ENCODE measurements at regions not wholly inside any gene's neighbourhood (a gene's known extent, or its start where the extent isn't known, plus 50 kb on each side); places are given as distances from the start of the nearest gene placed in this dataset.

DNA sequence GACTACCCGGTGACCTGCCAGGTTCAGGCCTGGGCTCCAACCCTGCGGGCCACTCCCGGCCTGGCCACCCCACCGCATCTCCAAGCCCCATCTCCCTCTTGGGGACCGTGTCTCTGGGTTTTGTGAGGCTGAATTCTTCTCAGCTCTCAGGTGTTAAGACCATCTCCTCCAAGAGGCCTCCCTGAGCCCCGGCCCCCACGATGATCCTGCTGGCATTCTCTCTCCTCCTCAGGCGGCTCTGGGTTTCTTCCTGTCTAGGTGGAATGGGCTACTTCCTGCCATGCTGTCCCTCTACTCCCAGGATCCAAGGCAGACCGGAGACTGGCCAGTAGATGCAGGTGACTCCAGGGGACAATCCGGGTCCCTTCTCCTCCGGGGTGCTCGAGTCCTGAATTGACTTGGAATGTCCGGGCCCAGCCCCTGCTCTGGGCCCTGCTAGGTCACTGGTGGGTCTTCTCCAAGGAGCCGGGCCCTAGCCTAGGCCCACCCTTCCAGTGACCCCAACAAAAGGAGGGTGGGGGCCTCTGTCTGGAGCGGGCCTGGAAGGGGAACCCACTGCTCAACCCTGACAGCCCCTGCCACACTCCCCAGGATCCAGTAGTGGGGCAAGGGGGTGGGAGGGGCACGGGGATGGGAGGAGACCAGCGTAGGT, 219.8 kb downstream of the C9orf50 start:
- DNase-seq (ENCODE audit: low read depth), result no peak

DNA sequence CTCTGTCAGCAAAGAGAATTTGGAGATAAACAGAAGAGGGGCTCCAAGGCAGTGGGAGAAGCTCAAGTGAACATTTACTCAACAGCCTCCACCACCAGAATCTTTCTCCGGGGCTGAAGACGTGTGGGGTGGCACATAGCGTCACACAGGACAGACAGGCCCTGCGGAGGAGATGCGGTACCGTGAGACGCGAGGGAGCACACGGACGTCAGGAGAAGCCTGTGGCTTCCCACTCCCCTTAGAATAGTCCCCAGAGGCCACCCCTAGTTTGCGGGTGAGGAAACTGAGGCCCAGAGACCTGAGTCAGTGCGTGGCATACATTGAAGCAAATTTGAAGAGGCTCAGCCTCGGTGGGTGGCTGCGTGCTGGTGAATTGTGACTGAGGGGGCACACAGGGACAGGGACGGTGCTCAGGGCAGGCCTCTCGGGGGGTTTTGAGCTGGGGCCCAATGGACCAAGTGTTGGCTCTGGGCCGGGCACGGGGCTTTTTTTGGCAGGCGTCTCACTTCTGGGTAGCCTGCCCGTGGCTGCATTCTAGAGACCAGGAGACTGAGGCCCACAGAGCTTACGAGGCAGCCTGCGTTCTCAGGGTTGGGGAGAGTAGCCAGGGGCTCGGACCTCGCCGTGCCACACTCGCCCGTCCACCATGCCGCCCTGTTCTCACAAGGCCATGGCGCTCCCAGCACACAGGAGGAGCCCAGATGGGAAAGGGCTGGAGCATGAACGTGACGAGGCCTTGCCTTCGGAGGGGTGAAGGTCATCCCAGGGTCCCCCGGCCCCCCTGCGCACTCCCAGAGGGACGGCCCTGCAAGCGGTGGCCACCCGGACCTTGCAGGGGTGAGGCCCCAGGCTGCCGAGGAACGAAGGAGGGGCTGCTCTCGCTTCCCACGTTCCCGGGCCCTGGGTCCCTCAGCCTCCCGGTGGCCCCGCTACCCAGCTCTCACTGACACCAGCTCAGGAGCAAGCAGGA, 220.6 kb downstream of the C9orf50 start:
- DNase-seq (ENCODE audit: low read depth), result no peak

DNA sequence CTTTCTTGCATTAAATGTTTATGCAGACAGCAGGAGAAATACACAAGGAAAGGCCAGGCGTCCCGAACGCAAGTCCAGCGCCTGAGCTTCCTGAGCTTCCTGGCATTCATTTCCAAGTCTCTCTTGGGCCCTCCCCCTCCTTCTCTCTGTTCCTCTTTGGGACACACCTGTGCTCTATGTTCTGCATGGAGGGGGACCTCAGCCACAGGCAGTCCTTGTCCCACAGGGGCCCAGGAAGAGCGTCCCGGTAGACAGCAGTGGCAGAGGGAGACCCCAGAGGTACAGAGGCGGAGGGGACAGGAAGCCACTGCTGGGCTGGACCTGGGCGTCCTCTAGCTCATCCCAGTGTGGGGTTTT, 221.3 kb downstream of the C9orf50 start:
- DNase-seq (ENCODE audit: low read depth), result no peak

DNA sequence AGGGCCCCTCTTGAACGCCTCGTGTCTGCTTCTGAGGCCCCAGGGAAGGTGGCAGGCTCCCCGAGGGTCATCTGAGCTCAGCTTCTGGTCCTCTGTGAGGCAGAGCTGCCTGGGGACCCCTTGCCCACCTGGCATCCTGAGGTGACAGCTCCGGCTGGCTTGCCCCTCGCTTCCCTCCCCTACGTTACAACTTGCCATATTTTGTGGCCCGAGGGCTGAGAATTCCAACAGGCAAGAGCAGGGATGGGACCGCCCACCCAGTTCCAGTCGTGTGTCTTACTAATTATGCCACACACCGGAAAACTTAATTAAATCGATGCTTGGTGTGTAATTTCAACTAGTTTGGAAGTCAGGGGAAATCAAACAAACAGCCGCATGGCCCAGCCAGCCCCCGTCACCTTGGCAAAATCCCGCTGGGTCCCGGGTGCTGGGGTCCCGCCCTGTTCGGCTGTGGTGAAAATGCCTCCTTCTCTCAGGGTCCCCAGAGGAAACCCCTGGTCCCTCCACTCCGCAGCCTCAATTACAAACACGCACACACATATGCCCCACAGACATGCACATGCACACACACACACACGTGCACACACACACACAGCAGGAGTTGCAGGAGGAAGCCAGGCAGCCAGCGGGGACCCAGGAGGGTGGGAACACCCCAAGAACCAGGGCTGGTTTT, 221.0 kb upstream of the IER5L start:
- no peak for DNase-seq (ENCODE audit: low read depth)

DNA sequence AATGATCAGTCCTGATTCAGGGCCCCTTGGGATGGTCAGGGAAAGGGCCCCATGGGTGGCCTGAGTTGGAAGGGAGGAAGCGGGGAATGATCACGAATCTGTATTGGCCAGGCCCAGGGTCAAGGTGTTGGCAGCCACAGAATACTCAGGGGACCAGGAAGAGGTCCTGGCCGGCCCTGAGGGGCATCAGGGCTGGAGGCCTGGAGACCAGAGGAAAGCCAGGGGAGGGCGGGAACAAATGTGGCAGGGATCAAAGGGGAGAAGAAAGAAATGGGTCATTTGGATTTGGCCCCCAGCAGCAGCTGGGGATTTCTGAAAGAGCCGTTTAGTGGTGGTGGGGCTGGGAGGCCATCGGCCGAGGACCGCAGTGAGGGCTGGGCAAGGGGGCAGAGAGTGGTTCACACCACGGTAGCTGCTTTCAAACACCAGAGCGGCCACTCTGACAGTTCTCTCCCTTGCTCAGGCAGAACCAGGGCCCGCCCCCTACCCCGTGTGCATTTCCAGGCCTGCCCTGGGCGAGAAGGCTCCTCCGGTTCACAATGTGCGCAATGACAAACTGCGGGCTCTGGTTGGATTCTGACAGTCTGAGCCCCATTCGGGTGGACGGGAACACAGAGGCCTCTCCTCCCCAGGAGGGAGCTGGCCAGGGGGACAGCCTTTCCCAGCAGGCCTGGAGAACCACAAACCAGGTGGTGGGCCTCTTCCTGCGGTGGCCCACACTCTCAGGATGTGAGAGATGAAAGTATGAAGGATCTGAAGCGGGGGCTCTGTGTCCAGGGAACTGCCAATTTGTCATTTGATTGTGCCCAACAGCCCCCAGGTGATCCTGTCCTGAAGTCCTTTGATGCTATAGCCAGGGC, 220.3 kb upstream of the IER5L start:
- DNase-seq (ENCODE audit: low read depth), result no peak

DNA sequence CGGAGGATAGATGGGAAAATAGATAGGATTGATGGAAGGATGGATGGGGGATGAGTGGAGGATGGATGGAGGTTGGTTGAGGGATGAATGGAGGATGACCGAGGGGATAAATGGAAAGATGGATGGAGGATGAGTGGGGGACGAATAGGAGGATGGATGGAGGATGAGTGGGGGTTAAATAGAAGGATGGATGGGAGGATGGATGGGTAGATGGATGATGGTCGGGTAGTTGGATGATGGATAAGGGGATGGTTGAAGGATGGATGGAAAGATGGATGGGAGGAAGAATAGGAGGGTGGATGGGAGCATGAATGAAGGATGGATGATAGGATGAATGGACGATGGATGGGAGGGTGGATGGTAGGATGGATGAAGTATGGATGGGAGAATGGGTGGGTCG, 219.3 kb upstream of the IER5L start:
- no peak for DNase-seq (ENCODE audit: low read depth)

DNA sequence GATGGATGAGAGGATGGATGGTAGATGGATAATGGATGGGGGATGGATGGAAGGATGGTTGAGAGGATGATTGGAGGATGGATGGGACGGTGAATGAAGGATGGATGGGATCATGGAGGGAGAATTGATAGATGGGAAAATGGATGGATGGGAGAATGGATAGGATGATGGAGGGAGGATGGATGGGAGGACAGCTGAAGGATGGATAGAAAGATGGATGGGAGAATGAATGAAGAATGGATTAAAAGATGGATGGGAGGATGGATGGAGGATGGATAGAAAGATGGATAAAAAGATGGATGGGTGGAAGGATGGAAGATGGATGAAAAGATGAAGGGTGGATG, 218.3 kb upstream of the IER5L start:
- no peak for DNase-seq (ENCODE audit: low read depth)

DNA sequence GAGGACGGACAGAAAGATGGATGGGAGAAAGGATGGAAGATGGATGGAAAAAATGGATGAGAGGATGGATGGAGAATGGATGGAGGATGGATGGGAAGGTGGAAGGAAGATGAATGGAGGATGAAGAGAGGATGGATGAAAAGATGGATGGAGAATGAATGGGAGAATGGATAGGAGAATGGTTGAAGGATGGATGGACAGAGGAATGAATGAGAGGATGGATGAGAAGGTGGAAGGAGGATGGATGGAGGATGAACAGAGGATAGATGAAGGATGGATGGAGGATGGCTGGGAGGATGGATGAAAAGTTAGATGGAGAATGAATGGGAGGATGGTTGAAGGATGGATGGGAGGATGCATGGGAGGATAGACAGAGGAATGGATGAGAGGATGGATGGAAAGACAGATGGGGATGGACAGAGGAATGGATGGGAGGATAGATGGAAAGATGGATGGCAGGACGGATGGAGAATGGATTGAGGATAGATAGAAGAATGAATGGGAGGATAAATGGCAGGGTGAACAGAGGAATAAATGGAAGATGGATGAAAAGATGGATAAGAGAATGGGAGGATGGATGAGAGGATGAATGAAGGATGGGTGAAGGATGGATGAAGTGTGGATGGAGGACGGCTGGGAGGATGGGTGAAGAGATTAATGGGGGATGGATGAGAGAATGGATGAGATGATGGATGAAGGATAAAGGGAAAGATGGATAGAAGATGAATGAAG, 217.7 kb upstream of the IER5L start:
- no peak for DNase-seq (ENCODE audit: low read depth)

DNA sequence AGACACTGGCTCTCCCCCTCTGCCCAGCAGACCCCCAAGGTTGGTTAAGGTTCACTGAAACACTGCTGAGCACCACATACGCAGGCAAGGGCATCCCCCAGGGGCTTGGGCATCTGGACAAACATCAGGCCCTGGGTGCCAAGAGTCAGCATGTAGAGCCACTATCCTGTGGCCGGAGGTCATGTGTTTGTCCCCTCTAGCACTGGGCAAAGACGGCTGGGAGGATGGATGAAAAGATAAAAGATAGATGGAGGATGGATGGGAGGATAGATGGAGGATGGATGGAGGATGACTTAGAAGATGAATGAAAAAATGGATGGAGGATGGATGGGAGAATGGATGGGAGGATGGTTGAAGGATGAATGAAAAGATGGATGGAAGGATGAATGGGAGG, 216.8 kb upstream of the IER5L start:
- no peak for DNase-seq (ENCODE audit: low read depth)

DNA sequence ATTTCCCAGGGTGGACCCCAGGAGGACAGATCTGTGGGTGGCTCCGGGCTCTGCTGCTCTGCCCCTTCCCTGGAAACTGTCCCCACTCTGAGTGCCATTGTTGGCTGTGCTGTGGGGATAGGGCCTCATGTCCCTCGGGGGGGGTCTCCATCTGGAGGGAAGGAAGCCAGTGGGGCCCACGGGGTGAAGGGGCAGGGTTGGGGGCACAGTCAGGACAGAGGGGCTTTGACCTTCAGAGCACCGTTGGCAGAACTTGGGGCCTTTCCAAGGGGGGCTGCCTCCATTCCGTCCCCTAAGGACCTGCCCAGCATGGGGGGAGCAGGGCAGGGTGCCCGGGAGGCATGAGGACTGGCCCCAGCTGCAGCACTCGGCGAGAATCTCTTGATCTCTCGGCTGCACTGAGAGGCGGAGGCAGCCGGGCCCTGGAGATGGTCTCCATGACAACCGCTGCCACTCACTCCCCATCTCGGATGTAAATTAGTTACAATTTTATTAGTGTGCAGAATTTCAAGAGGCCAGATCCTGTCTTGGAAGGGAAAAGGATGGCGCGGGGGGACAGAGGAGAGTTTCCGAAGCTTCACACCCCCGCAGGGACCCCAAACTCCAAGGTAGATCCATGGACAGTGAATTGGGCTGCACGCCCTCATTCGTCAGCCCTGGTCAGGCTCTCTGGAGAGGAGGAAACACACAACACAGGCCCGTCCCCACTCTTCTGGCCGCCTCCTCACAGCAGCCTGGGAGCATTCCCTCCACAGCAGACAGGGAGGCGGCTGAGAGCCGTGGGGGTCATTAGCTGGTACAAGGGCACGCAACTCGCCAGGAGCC, 216.2 kb upstream of the IER5L start:
- no peak for DNase-seq (ENCODE audit: low read depth)

DNA sequence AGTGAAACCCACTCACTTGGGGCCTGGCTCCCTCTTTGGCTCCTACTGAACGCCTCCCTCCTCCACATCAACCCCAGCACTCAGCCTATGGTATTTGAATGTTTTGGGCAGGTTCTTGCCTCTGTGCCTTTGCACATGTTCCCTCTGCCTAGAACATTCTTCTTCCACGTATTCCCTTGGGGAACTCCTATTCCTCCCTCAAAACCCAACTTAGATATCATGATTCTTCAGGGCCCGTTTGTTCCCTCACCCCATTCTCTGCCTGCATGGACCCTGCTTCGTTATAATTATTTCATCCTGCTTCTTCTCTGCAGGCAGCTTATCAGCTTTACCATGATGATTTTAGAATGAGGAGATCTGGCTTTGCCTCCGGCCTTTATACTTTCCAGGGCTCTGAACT, 215.0 kb upstream of the IER5L start:
- no peak for DNase-seq (ENCODE audit: low read depth)

DNA sequence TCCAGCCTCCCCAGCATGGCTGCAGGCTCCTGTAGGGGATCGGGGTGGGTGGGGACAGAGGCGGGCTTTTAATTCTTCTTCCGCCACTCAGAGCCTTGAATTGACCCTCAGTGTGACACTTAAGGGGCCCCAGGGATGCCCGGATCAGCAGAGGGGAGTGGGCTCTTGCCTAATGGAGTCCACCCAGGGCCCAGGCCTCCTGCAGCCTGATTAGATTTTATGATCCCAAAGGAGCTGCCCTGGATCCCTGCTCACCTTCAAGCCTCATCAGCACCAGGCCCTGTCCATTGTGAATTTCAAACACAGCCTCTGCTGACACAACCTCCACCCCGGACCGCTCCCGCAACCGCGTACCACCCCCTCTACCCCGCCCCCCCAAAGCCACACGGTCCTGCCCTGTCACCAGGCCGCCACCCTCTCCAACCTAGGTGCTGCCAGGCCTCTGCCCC, 214.1 kb upstream of the IER5L start:
- DNase-seq (ENCODE audit: low read depth), result no peak

DNA sequence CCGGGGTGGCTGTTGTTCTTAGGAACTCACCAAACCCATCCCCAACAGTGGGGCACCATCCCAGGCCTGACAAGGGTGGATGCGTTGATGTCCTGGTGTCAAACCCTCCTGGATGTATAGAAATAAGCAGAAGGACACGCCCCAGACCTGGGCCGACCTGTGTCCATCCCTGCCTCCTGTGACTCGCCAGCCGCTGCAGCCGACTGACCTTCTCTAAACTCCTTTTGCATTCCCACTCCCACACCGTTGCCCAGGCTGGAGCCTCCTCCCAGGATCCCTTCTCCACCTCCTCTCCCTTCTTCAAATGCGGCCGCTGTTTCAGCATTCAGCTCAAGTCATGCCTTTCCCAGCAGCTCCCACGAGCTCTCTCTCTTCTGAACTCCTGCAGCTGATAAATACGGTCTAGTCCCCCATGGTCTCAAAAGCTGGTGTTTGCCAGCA, 213.2 kb upstream of the IER5L start:
- no peak for DNase-seq (ENCODE audit: low read depth)

DNA sequence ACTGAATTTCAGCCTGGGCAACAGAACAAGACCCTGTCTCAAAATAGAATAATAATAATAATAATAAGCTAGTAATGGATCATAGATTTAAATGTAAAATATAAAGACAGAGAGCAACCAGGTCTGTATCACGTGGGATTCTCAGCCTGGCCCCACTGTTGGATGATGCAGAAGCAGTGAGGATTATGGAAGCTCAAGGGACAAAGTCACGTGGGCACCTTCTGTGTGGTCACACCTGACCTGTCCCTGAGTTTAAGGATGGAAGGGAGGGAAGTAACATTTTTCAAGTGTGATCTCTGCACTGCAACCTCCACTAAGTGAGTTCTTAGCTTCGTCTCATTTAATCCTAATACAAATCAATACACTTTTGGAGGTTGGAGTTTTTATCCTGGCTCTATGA, 212.5 kb upstream of the IER5L start:
- no peak for DNase-seq (ENCODE audit: low read depth)

DNA sequence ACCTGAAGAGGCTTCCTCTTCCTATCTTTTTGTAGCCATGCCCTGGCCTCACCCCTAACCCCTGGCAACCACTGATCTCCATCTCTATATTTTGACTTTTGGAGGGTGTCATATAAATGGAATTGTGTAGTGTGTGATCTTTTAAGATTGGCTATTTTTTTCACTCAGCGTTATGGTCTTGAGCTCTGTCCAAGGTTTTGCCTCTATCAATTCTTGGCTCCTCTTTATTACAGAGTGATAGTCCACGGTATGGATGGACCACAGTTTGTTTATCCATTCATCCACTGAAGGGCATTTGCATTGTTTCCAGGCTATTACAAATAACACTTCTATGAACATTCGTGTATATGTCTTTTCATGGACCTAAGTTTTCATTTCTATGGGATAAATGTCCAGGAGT, 209.8 kb upstream of the IER5L start:
- no peak for DNase-seq (ENCODE audit: low read depth)

DNA sequence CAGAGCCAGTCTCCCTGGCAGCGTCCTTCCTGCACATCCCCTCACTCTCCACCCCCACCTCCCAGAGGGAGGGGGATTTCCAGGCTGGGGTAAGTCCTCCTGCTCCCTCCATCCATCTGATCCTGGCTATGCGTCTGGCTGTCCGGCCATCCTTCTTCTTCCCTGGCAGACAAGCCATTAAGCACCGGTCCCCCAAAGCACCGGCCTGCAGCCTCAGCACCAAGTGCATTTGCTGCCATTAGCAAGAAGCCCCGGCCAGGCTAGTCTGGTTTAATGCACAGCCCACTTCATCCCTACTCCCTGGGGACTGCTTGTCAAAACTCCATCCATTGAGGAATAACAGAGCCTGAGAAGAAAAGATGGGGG, 208.7 kb upstream of the IER5L start:
- no peak for DNase-seq (ENCODE audit: low read depth)

DNA sequence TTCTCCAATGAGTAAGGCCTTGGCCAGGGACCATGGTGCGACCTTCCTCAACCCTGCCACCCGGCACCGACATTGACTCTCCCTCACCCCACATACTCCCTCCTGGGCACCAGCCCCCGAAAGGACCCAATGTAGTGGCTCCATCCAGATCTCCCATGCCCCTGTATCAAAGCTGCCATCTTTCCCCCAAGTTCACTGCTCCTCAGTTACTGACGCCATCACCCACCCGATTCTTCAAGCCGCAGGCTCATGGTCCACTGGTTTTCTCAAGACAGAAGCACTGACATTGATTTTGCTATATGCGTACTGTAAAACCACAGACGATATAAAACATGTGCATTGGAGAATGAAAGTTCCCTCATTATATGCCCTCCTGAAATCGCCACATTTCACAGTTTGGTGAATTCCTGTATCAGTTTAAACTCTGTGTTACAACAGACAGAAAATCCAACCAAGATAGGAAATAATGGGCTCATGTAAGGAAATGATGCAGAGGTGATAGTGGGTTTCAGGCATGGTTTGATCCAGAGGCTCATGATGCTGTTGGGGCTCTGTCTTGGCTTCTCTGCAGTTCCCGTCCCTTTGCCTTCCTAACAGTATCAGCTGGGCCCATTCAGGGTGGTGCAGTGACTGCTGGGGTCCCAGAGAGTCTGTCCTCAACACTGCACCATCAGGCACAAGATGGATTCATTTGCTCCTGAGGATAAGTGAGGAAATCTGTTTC, 207.3 kb upstream of the IER5L start:
- no peak for DNase-seq (ENCODE audit: low read depth)

DNA sequence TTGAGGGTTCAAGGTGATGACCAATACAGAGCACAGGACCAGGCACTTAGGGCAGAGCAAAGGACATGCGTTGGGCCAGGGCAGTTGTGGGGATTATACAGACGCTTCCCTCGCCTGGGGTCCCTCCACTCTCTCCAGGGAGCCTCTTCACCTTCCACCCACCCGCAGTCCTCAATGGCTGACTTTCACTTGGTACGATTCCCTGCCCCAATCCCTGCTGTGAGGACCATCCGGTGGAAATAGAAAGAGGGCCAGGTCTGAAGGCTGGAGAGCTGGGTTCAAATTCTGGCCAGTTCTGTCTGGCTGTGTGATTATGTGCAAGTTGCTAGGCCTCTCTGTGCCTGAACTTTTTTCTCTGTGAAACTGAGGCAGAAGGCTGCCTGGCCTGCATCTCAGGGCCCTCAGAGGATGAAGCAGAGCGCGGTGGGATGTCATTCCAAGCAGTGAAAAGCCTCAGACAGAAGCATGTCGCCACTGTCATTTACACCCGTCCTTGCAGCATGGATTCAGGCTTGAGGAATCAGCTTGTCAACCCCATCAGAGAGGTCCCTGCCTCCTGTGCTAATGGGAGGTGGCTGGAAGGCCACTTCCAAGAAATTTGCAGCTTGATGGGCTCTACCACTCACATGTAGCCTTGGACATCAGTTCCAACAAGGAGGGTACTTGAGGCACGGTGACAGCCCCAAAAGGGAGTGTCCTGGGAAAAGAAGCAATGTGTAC, 206.6 kb upstream of the IER5L start:
- no peak for DNase-seq (ENCODE audit: low read depth)
